ENCODE measurements at regions not wholly inside any gene's neighbourhood (a gene's known extent, or its start where the extent isn't known, plus 50 kb on each side); places are given as distances from the start of the nearest gene placed in this dataset.
A peak's percentile ranks its signal among the peaks of the same experiment; 100 is the strongest.

DNA sequence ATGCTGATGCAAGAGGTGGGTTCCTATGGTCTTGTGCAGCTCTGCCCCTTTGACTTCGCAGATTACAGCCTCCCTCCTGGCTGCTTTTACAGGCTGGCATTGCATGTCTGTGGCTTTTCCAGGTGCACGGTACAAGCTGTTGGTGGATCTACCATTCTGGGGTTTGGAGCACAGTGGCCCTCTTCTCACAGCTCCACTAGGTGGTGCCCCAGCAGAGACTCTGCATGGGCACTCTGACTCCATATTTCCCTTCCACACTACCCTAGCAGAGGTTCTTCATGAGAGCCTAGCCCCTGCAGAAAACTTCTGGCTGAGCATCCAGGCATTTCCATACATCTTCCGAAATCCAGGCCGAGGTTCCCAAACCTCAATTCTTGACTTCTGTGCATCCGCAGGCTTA, 989.0 kb downstream of the PLA2G4A start:
- TF ChIP-seq, protein P1, sequence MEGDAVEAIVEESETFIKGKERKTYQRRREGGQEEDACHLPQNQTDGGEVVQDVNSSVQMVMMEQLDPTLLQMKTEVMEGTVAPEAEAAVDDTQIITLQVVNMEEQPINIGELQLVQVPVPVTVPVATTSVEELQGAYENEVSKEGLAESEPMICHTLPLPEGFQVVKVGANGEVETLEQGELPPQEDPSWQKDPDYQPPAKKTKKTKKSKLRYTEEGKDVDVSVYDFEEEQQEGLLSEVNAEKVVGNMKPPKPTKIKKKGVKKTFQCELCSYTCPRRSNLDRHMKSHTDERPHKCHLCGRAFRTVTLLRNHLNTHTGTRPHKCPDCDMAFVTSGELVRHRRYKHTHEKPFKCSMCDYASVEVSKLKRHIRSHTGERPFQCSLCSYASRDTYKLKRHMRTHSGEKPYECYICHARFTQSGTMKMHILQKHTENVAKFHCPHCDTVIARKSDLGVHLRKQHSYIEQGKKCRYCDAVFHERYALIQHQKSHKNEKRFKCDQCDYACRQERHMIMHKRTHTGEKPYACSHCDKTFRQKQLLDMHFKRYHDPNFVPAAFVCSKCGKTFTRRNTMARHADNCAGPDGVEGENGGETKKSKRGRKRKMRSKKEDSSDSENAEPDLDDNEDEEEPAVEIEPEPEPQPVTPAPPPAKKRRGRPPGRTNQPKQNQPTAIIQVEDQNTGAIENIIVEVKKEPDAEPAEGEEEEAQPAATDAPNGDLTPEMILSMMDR (IDR thresholded peaks at IDR 0.05; ENCODE audit: low read depth, low read length): peak; percentile 50
- TF ChIP-seq EZH2phosphoT487 (IDR thresholded peaks at IDR 0.05; ENCODE audit: low read depth): no peak
- Histone ChIP-seq H3K4me3 (ENCODE audit: low read length) (no peak overlapping the region), H3K79me2 (ENCODE audit: low read length) (no peaks in the 10 kb centered on the region), H3K4me1 (ENCODE audit: low read length) (no peaks in the 10 kb centered on the region), H3K27me3 (ENCODE audit: low read depth, low read length) (no peaks in the 10 kb centered on the region), H3K36me3 (replicated peaks; ENCODE audit: low read depth, low read length) (no peaks in the 10 kb centered on the region), H3K9me3 (ENCODE audit: insufficient read depth, low read length) (no peaks in the 10 kb centered on the region), H4K20me1 (ENCODE audit: insufficient read depth, low read length) (no peaks in the 10 kb centered on the region), H3K4me2 (ENCODE audit: low read length) (no peak overlapping the region), H2AFZ (ENCODE audit: low read depth, low read length) (no peak overlapping the region), H3K9ac (ENCODE audit: low read length) (no peak overlapping the region), H3K27ac (ENCODE audit: low read length) (no peak overlapping the region)

DNA sequence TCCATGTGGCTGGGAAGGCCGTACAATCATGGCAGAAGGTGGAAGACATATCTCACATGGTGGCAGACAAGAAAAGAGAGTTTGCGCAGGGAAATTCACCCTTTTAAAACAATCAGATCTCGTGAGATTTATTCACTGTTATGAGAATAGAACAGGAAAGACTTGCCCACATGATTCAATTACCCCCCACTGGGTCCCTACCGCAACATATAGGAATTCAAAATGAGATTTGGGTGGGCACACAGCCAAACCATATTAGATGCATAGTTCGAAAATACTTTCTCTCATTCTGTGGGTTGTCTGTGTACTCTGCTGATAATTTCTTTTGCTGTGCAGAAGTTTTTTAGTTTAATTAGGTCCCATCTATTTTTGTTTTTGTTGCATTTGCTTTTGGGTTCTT, 990.3 kb downstream of the PLA2G4A start:
- Histone ChIP-seq H3K9me3 (ENCODE audit: insufficient read depth, low read length) (no peaks in the 10 kb centered on the region), H3K27ac (ENCODE audit: low read length) (no peak overlapping the region)
- TF ChIP-seq, protein P1 (IDR thresholded peaks at IDR 0.05; ENCODE audit: low read depth, low read length): no peak
- TF ChIP-seq EZH2phosphoT487 (IDR thresholded peaks at IDR 0.05; ENCODE audit: low read depth): no peak

DNA sequence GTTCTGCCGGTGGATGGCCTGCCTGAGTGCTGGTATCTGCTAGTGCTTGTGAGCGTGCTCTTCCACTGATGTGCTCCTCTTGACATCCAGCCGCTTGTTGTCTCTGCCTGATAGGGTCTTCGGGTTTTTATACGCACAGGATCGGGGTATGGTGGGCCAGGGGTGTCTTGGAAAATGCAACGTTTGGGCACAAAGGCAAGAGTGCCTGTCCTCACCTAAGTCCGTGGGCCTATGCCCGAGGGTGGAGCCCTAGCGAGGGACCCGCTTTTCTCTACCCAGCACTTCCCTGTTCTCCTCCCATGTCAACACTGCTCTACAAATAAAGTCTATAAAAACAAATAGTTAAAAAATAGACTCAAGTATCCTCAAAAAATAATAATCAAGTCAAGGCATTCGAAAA, 1007.8 kb downstream of the PLA2G4A start:
- no peaks in the 10 kb centered on the region for H3K79me2 ChIP-seq (ENCODE audit: low read length)
- no peak overlapping the region for H2AFZ ChIP-seq (ENCODE audit: low read depth, low read length)

More for the DNA sequence above, 990.3 kb downstream of the PLA2G4A start:
- no peaks in the 10 kb centered on the region for H3K36me3 ChIP-seq (replicated peaks; ENCODE audit: low read depth, low read length)
- no peak overlapping the region for H3K4me2 ChIP-seq (ENCODE audit: low read length)
- no peaks in the 10 kb centered on the region for H3K79me2 ChIP-seq (ENCODE audit: low read length)
- no peaks in the 10 kb centered on the region for H3K27me3 ChIP-seq (ENCODE audit: low read depth, low read length)
- no peak overlapping the region for H3K4me3 ChIP-seq (ENCODE audit: low read length)
- H2AFZ ChIP-seq (ENCODE audit: low read depth, low read length): no peak overlapping the region
- H3K9ac ChIP-seq (ENCODE audit: low read length): no peak overlapping the region
- no peaks in the 10 kb centered on the region for H4K20me1 ChIP-seq (ENCODE audit: insufficient read depth, low read length)
- no peaks in the 10 kb centered on the region for H3K4me1 ChIP-seq (ENCODE audit: low read length)

DNA sequence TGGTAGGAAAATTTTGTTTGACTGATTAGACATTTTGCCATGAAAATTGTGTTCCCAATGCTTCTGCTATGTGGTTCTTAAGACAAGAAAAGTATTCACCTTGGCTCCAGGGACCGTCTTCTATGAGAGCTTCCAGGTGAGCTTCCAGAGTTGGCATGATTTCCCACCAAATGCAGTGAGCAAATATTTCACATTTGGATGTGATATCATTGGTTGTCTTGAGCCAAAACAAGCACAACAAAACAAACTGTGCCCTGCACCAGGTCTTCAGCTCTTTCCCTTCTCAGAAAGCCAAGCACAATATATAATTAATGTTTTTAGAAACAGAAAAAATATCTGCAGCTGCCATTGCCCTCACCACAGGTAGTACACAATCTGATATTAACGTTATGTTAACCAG, 1009.0 kb downstream of the PLA2G4A start:
- Histone ChIP-seq H3K4me2 (ENCODE audit: low read length) (no peak overlapping the region), H2AFZ (ENCODE audit: low read depth, low read length) (no peak overlapping the region), H3K79me2 (ENCODE audit: low read length) (no peaks in the 10 kb centered on the region), H3K36me3 (replicated peaks; ENCODE audit: low read depth, low read length) (no peaks in the 10 kb centered on the region), H3K4me1 (ENCODE audit: low read length) (no peaks in the 10 kb centered on the region), H4K20me1 (ENCODE audit: insufficient read depth, low read length) (no peaks in the 10 kb centered on the region), H3K27ac (ENCODE audit: low read length) (no peak overlapping the region), H3K4me3 (ENCODE audit: low read length) (no peak overlapping the region), H3K9me3 (ENCODE audit: insufficient read depth, low read length) (peaks cover 5% of the 10 kb centered on the region; the same call in 1 of the 2 replicates), H3K9ac (ENCODE audit: low read length) (no peak overlapping the region), H3K27me3 (ENCODE audit: low read depth, low read length) (no peaks in the 10 kb centered on the region)
- TF ChIP-seq, protein P1 (IDR thresholded peaks at IDR 0.05; ENCODE audit: low read depth, low read length): no peak
- no peak for TF ChIP-seq EZH2phosphoT487 (IDR thresholded peaks at IDR 0.05; ENCODE audit: low read depth)

More for the DNA sequence above, 1007.8 kb downstream of the PLA2G4A start:
- no peak overlapping the region for H3K4me2 ChIP-seq (ENCODE audit: low read length)
- H3K9me3 ChIP-seq (ENCODE audit: insufficient read depth, low read length): no peaks in the 10 kb centered on the region
- H4K20me1 ChIP-seq (ENCODE audit: insufficient read depth, low read length): no peaks in the 10 kb centered on the region
- H3K27me3 ChIP-seq (ENCODE audit: low read depth, low read length): no peaks in the 10 kb centered on the region
- H3K27ac ChIP-seq (ENCODE audit: low read length): no peak overlapping the region
- no peaks in the 10 kb centered on the region for H3K4me1 ChIP-seq (ENCODE audit: low read length)
- TF ChIP-seq EZH2phosphoT487 (IDR thresholded peaks at IDR 0.05; ENCODE audit: low read depth): no peak
- TF ChIP-seq, protein P1 (IDR thresholded peaks at IDR 0.05; ENCODE audit: low read depth, low read length): no peak
- H3K36me3 ChIP-seq (replicated peaks; ENCODE audit: low read depth, low read length): no peaks in the 10 kb centered on the region
- no peak overlapping the region for H3K9ac ChIP-seq (ENCODE audit: low read length)
- H3K4me3 ChIP-seq (ENCODE audit: low read length): no peak overlapping the region

Measured in OCI-LY3 (cell line).